Left ventricle myocardium inferior (tissue), 1 donor: ENCODE measurements at regions not wholly inside any gene's neighbourhood (a gene's known extent, or its start where the extent isn't known, plus 50 kb on each side); places are given as distances from the start of the nearest gene placed in this dataset.
"Not testable (repeated sequence)": the region's sequence is repeated elsewhere in the genome, so short reads cannot be mapped to it uniquely, and the experiment has no call there.

Experiments
- DNase-seq: peaks from one replicate; pipeline ENCODE4 v3.0.0-alpha.2; 2020
- H3K27ac ChIP-seq: fragments of 200-600 bp; replicated peaks from 2 replicates; pipeline ENCODE4 v1.8.0; 2021
- H3K27me3 ChIP-seq: fragments of 200-600 bp; 2 replicates; pipeline ENCODE4 v1.8.0; 2021; ENCODE audit warnings: low read depth
- H3K36me3 ChIP-seq: fragments of 200-600 bp; 2 replicates; pipeline ENCODE4 v1.8.0; 2021
- H3K4me1 ChIP-seq: fragments of 200-600 bp; 2 replicates; pipeline ENCODE4 v1.8.0; 2021
- H3K4me3 ChIP-seq: fragments of 200-600 bp; 2 replicates; pipeline ENCODE4 v1.8.0; 2021; ENCODE audit warnings: mild to moderate bottlenecking, moderate library complexity
- H3K9me3 ChIP-seq: fragments of 200-600 bp; replicated peaks from 2 replicates; pipeline ENCODE4 v1.8.0; 2021
- CTCF ChIP-seq: fragments of 200-600 bp; IDR thresholded peaks from 2 replicates; pipeline ENCODE4 v1.8.0; 2021; ENCODE audit warnings: antibody characterized with exemption, mild to moderate bottlenecking, borderline replicate concordance
- intact Hi-C: fragments of 100-400 bp; cut with micrococcal nuclease; formaldehyde crosslinking; loops from one replicate; pipeline ENCODE4 v1.11.0; 2022
- donor health status: DM: no; HTN: yes; CAD: no; lungs with severe emphysema.

- Histone ChIP-seq H3K27ac (no peak overlapping the region), H3K9me3 (no peaks in the 10 kb centered on the region), H3K4me1 (no peaks in the 10 kb centered on the region), H3K36me3 (no peaks in the 10 kb centered on the region), H3K4me3 (no peak overlapping the region), H3K27me3 (peaks cover 23% of the 10 kb centered on the region)
- no peak for TF ChIP-seq CTCF
- intact Hi-C loops = no loop called here
- DNase-seq = no peak
These were observed 331.4 kb upstream of the KLHL29 start for GRCh38 chr2:23053601-23054000.

DNA sequence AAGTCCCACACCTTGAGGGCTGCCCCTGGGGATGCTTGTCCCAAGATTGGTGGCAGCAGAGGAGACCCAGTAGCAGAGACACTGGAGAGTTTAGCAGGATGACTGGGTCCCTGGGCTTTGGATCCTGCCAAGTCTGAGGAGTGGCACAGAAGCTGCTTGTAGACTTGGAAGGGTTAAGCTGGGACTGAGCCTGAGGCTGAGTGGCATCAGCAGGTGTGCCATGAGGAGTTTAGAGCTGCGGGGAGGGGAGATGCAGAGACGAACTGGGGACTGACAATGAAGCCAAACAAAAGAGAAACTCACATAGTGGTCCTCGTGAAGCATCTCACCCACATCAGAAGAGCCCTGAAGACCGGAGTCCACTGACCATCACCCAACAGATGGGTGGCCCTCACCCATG lies 329.7 kb upstream of the KLHL29 start:
- intact Hi-C loops = no loop called here
- no peak for DNase-seq

GRCh38 chr2:23056846-23057245 lies 328.1 kb upstream of the KLHL29 start:
- H3K4me3 ChIP-seq, H3K9me3 ChIP-seq, H3K36me3 ChIP-seq, H3K4me1 ChIP-seq, H3K27ac ChIP-seq, DNase-seq, intact Hi-C loops: not testable (repeated sequence)
- H3K27me3 ChIP-seq = peaks cover 17% of the 10 kb centered on the region

More for the DNA sequence above, 329.7 kb upstream of the KLHL29 start:
- Histone ChIP-seq H3K4me1 (no peaks in the 10 kb centered on the region), H3K4me3 (no peak overlapping the region), H3K9me3 (no peaks in the 10 kb centered on the region), H3K27me3 (peaks cover 17% of the 10 kb centered on the region), H3K27ac (no peak overlapping the region), H3K36me3 (no peaks in the 10 kb centered on the region)
- TF ChIP-seq CTCF = no peak

GRCh38 chr2:23058435-23058834 lies 326.5 kb upstream of the KLHL29 start:
- Histone ChIP-seq H3K9me3 (no peaks in the 10 kb centered on the region), H3K4me1 (no peaks in the 10 kb centered on the region), H3K4me3 (no peak overlapping the region), H3K36me3 (no peaks in the 10 kb centered on the region), H3K27me3 (peaks cover 17% of the 10 kb centered on the region), H3K27ac (no peak overlapping the region)
- TF ChIP-seq CTCF = no peak
- no peak for DNase-seq
- intact Hi-C loops = no loop called here

- Histone ChIP-seq H3K9me3 (no peaks in the 10 kb centered on the region), H3K27ac (no peak overlapping the region), H3K4me3 (no peak overlapping the region), H3K36me3 (no peaks in the 10 kb centered on the region), H3K4me1 (no peaks in the 10 kb centered on the region), H3K27me3 (peaks cover 24% of the 10 kb centered on the region)
- TF ChIP-seq CTCF = no peak
- DNase-seq = no peak
- intact Hi-C loops = no loop called here
These were observed 319.8 kb upstream of the KLHL29 start for GRCh38 chr2:23065210-23065609.

- no peaks in the 10 kb centered on the region for H3K9me3 ChIP-seq
- no peaks in the 10 kb centered on the region for H3K36me3 ChIP-seq
- no peaks in the 10 kb centered on the region for H3K4me1 ChIP-seq
- no peak overlapping the region for H3K4me3 ChIP-seq
- no peak for DNase-seq
- TF ChIP-seq CTCF = no peak
- intact Hi-C loops = no loop called here
- peaks cover 24% of the 10 kb centered on the region for H3K27me3 ChIP-seq
- H3K27ac ChIP-seq = no peak overlapping the region
These were observed 319.0 kb upstream of the KLHL29 start for GRCh38 chr2:23065936-23066335.
